ENCODE measurements at regions not wholly inside any gene's neighbourhood (a gene's known extent, or its start where the extent isn't known, plus 50 kb on each side); places are given as distances from the start of the nearest gene placed in this dataset.

DNA sequence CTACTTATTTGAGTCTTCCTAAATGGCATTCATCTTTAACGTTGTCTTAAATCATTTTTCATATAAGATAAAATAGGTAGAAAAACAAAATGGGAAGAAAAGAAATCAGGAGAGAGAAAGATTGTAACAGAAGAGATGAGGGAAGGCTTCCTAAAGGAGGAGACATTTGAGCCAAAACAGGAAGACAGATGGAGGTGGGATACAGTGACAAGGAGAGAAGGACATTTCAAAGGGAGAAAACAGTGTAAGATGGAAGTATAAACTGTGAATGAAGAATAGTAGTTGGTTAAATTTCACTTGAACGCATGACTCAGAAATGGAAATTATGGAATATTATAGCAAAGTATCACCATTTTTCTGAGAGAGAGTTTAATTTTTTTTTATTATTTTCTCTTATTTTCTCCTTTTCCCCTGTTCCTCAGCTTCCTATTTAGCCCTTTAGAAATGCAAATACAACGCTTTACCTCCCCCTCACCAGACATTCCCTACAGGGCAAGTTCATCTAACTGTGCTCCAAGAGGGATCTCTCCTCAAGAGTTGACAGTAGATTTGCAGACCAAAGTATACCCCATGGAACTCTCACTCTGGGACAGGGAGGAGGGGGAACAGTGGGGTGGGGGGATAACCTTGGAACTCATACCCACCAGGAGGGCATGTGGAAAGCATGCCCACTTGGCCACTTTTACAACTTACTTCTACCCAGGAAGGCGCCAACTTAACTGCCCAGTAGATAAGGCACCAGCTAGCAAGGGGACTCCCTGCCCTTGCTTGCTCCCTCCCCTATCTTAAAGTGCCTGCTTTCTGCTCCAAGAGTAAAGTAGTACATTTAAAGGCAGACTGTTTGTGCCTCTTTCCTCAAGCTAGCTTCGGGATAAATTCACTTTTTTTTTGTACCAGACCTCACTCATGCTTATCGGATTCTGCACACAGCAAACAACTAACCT, 304.7 kb upstream of the POU5F2 start:
- H3K79me2 ChIP-seq (ENCODE audit: insufficient read depth, low read depth, low read length), result no peaks in the 10 kb centered on the region
- BruUV-seq (replicated peaks), result no TSS peak
- no peaks in the 10 kb centered on the region for H3K4me1 ChIP-seq (ENCODE audit: insufficient read depth, low read length, poor library complexity, severe bottlenecking)
- no peaks in the 10 kb centered on the region for H3K9me2 ChIP-seq (ENCODE audit: insufficient read depth, low read length)
- POLR2A ChIA-PET, result no interaction called here
- H3K36me3 ChIP-seq (ENCODE audit: insufficient read depth, low read length), result no peaks in the 10 kb centered on the region
- H3K4me2 ChIP-seq (ENCODE audit: low read length), result no peak overlapping the region
- no peak overlapping the region for H3K4me3 ChIP-seq (ENCODE audit: low read depth, low read length, poor library complexity, severe bottlenecking)
- intact Hi-C loops (cut with micrococcal nuclease; ENCODE audit: unreplicated experiment), result no loop called here
- H2AFZ ChIP-seq (ENCODE audit: low read length), result no peak overlapping the region
- TF ChIP-seq, protein P1, sequence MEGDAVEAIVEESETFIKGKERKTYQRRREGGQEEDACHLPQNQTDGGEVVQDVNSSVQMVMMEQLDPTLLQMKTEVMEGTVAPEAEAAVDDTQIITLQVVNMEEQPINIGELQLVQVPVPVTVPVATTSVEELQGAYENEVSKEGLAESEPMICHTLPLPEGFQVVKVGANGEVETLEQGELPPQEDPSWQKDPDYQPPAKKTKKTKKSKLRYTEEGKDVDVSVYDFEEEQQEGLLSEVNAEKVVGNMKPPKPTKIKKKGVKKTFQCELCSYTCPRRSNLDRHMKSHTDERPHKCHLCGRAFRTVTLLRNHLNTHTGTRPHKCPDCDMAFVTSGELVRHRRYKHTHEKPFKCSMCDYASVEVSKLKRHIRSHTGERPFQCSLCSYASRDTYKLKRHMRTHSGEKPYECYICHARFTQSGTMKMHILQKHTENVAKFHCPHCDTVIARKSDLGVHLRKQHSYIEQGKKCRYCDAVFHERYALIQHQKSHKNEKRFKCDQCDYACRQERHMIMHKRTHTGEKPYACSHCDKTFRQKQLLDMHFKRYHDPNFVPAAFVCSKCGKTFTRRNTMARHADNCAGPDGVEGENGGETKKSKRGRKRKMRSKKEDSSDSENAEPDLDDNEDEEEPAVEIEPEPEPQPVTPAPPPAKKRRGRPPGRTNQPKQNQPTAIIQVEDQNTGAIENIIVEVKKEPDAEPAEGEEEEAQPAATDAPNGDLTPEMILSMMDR (conservative IDR thresholded peaks at IDR 0.05; ENCODE audit: low read length), result no peak
- no peak for TF ChIP-seq EZH2phosphoT487 (IDR thresholded peaks at IDR 0.05; ENCODE audit: borderline replicate concordance, low read depth, low read length)
- H3K9me3 ChIP-seq (ENCODE audit: low read length), result no peaks in the 10 kb centered on the region
- no peak for DNase-seq (ENCODE audit: low spot score)
- no peak overlapping the region for H3K27ac ChIP-seq (ENCODE audit: low read depth, low read length, poor library complexity, severe bottlenecking)
- CTCF ChIA-PET (ENCODE audit: unreplicated experiment), result no interaction called here
- H4K20me1 ChIP-seq (ENCODE audit: insufficient read depth, low read length), result no peaks in the 10 kb centered on the region

DNA sequence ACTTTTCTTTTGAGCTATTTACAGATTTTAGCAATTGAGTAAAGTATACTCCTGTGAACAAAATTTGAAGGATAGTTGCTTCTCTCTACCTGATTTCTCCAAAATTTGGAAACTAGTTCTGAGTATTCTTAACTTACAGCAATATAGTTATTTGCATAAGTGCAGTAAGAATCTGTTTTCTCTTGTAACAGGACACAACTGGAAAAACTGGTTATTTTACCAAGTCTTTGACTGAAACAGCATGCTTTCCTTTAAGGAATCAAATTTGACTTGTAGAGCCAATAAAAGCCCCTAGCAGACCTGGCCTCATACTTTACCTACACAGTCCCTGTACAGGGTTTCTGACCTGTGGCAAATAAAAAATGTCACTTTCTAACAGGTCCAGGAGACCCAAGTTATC, 301.9 kb upstream of the POU5F2 start:
- intact Hi-C loops (cut with micrococcal nuclease; ENCODE audit: unreplicated experiment), result no loop called here
- ChIA-PET POLR2A (no interaction called here), CTCF (ENCODE audit: unreplicated experiment) (no interaction called here)
- H3K27ac ChIP-seq (ENCODE audit: low read depth, low read length, poor library complexity, severe bottlenecking), result no peak overlapping the region
- no peaks in the 10 kb centered on the region for H4K20me1 ChIP-seq (ENCODE audit: insufficient read depth, low read length)
- no peak for DNase-seq (ENCODE audit: low spot score)
- H3K4me2 ChIP-seq (ENCODE audit: low read length), result no peak overlapping the region
- H3K79me2 ChIP-seq (ENCODE audit: insufficient read depth, low read depth, low read length), result no peaks in the 10 kb centered on the region
- no peak for TF ChIP-seq EZH2phosphoT487 (IDR thresholded peaks at IDR 0.05; ENCODE audit: borderline replicate concordance, low read depth, low read length)
- TF ChIP-seq, protein P1 (conservative IDR thresholded peaks at IDR 0.05; ENCODE audit: low read length), result no peak
- H3K4me1 ChIP-seq (ENCODE audit: insufficient read depth, low read length, poor library complexity, severe bottlenecking), result no peaks in the 10 kb centered on the region
- no peaks in the 10 kb centered on the region for H3K9me3 ChIP-seq (ENCODE audit: low read length)
- H2AFZ ChIP-seq (ENCODE audit: low read length), result no peak overlapping the region
- no peaks in the 10 kb centered on the region for H3K9me2 ChIP-seq (ENCODE audit: insufficient read depth, low read length)
- no peak overlapping the region for H3K4me3 ChIP-seq (ENCODE audit: low read depth, low read length, poor library complexity, severe bottlenecking)
- no peaks in the 10 kb centered on the region for H3K36me3 ChIP-seq (ENCODE audit: insufficient read depth, low read length)
- BruUV-seq (replicated peaks), result no TSS peak

DNA sequence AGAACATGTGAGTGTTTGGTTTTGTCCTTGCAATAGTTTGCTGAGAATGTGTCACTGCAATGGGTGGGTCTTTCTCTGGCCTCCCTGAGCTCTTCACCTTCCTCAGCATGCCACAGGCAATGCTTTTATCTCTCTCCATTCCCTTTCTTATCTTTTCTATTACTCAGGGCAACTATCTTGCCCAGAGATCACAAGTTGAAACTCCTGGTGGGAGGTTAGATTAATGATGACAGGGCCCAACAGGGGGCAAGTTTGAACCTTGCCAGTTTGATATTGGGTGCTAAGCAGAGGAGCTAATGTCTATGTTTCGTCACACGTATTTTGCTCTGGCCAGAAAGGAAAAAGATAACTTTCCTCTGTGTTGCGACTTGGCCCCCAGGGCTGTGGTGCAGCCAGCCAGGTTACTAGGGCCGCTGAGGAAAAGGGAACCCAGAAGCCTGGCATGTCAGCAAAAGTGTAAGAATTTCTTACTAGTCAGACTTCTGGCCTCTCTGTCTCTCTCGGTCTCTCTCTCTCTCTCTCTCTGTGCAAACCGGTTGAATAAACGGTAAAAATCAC, 299.3 kb upstream of the POU5F2 start:
- CTCF ChIA-PET (ENCODE audit: unreplicated experiment), result no interaction called here
- Histone ChIP-seq H3K36me3 (ENCODE audit: insufficient read depth, low read length) (no peaks in the 10 kb centered on the region), H3K79me2 (ENCODE audit: insufficient read depth, low read depth, low read length) (no peaks in the 10 kb centered on the region), H3K9me3 (ENCODE audit: low read length) (no peaks in the 10 kb centered on the region), H2AFZ (ENCODE audit: low read length) (no peak overlapping the region), H3K27ac (ENCODE audit: low read depth, low read length, poor library complexity, severe bottlenecking) (no peak overlapping the region), H4K20me1 (ENCODE audit: insufficient read depth, low read length) (no peaks in the 10 kb centered on the region), H3K9me2 (ENCODE audit: insufficient read depth, low read length) (no peaks in the 10 kb centered on the region), H3K4me1 (ENCODE audit: insufficient read depth, low read length, poor library complexity, severe bottlenecking) (no peaks in the 10 kb centered on the region), H3K4me3 (ENCODE audit: low read depth, low read length, poor library complexity, severe bottlenecking) (no peak overlapping the region), H3K4me2 (ENCODE audit: low read length) (no peak overlapping the region)
- TF ChIP-seq, protein P1 (conservative IDR thresholded peaks at IDR 0.05; ENCODE audit: low read length), result no peak
- TF ChIP-seq EZH2phosphoT487 (IDR thresholded peaks at IDR 0.05; ENCODE audit: borderline replicate concordance, low read depth, low read length), result no peak
- POLR2A ChIA-PET, result interaction anchor here (0.9 kb wide), 1 partner anchor 1801 kb away, joined by 3 read pairs; no protein-coding TSS in a partner anchor
- intact Hi-C loops (cut with micrococcal nuclease; ENCODE audit: unreplicated experiment), result no loop called here
- no peak for DNase-seq (ENCODE audit: low spot score)
- BruUV-seq (replicated peaks), result no TSS peak
